Superior temporal gyrus (tissue), 1 donor: ENCODE measurements at regions not wholly inside any gene's neighbourhood (a gene's known extent, or its start where the extent isn't known, plus 50 kb on each side); places are given as distances from the start of the nearest gene placed in this dataset.
"Not testable (repeated sequence)": the region's sequence is repeated elsewhere in the genome, so short reads cannot be mapped to it uniquely, and the experiment has no call there.

Experiments
- DNase-seq: peaks from one replicate; pipeline ENCODE4 v3.0.0-alpha.2; 2016; ENCODE audit errors: extremely low spot score

GRCh38 chr12:25868193-25868592, 90.3 kb upstream of the RASSF8 start:
- DNase-seq = no peak

GRCh38 chr12:25872137-25872536, 86.3 kb upstream of the RASSF8 start:
- no peak for DNase-seq

GRCh38 chr12:25875661-25876060, 82.8 kb upstream of the RASSF8 start:
- DNase-seq = no peak

- DNase-seq = no peak
These were observed 82.0 kb upstream of the RASSF8 start for GRCh38 chr12:25876383-25877045.

- no peak for DNase-seq
These were observed 81.0 kb upstream of the RASSF8 start for GRCh38 chr12:25877446-25877845.

GRCh38 chr12:25882266-25882665, 76.2 kb upstream of the RASSF8 start:
- no peak for DNase-seq

GRCh38 chr12:25883026-25883916, 75.2 kb upstream of the RASSF8 start:
- no peak for DNase-seq

GRCh38 chr12:25884024-25884919, 74.2 kb upstream of the RASSF8 start:
- no peak for DNase-seq

GRCh38 chr12:25884920-25885234, 73.6 kb upstream of the RASSF8 start:
- DNase-seq = no peak

GRCh38 chr12:25886396-25886795, 72.1 kb upstream of the RASSF8 start:
- DNase-seq = no peak

- DNase-seq = no peak
These were observed 71.1 kb upstream of the RASSF8 start for GRCh38 chr12:25887367-25887766.

- no peak for DNase-seq
These were observed 69.3 kb upstream of the RASSF8 start for GRCh38 chr12:25889185-25889584.

GRCh38 chr12:25891095-25891494, 67.4 kb upstream of the RASSF8 start:
- not testable (repeated sequence) for DNase-seq

GRCh38 chr12:25894759-25895158, 63.7 kb upstream of the RASSF8 start:
- DNase-seq = no peak

GRCh38 chr12:25896981-25897380, 61.5 kb upstream of the RASSF8 start:
- DNase-seq = no peak

- no peak for DNase-seq
These were observed 54.8 kb upstream of the RASSF8 start for GRCh38 chr12:25903603-25904245.

GRCh38 chr12:25904442-25904841, 54.0 kb upstream of the RASSF8 start:
- DNase-seq = no peak

GRCh38 chr12:25906651-25907340, 51.7 kb upstream of the RASSF8 start:
- peak; percentile 72 for DNase-seq
